ENCODE measurements at regions not wholly inside any gene's neighbourhood (a gene's known extent, or its start where the extent isn't known, plus 50 kb on each side); places are given as distances from the start of the nearest gene placed in this dataset.

DNA sequence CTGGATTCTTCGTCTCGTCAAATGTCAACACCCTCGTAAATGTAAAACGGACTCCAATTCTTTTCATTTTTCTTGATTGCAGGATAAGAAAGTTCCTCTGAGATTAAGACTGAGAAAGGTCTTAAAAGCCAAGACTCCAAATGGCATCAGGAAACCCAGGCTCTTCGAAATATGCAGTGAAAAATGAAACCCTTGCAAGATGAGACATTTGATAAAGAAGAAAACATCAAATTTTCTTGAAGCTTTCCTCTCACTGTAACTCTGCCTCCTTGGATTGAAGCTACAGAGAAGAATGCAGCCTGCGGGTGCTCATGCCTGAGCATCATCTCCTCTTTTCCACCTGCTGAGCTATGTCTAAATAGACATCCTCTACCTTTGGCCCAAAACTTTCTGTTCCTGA is 342.4 kb upstream of the THBS1 start:
- Histone ChIP-seq H3K36me3 (ENCODE audit: insufficient read depth, low read length, poor library complexity, severe bottlenecking) (no peaks in the 10 kb centered on the region), H3K27me3 (replicated peaks; ENCODE audit: insufficient read depth, low read depth, low read length, poor library complexity) (no peaks in the 10 kb centered on the region), H3K9me3 (ENCODE audit: low read depth, low read length, poor library complexity, severe bottlenecking) (no peaks in the 10 kb centered on the region), H3K4me1 (ENCODE audit: insufficient read depth, low read length, poor library complexity, severe bottlenecking) (no peaks in the 10 kb centered on the region), H3K27ac (ENCODE audit: low read depth, low read length, poor library complexity, severe bottlenecking) (no peak overlapping the region), H3K4me3 (ENCODE audit: low read depth, low read length, poor library complexity, severe bottlenecking) (no peak overlapping the region)
- intact Hi-C loops (cut with micrococcal nuclease; ENCODE audit: unreplicated experiment) = no loop called here
- POLR2A ChIA-PET (ENCODE audit: low non-redundant PET) = no interaction called here
- DNase-seq (ENCODE audit: low spot score) = no peak
- CTCF ChIA-PET = no interaction called here
- no peak for TF ChIP-seq EZH2 (IDR thresholded peaks at IDR 0.05; ENCODE audit: borderline replicate concordance, low read depth, low read length, poor library complexity, severe bottlenecking)
- TF ChIP-seq, protein P1, sequence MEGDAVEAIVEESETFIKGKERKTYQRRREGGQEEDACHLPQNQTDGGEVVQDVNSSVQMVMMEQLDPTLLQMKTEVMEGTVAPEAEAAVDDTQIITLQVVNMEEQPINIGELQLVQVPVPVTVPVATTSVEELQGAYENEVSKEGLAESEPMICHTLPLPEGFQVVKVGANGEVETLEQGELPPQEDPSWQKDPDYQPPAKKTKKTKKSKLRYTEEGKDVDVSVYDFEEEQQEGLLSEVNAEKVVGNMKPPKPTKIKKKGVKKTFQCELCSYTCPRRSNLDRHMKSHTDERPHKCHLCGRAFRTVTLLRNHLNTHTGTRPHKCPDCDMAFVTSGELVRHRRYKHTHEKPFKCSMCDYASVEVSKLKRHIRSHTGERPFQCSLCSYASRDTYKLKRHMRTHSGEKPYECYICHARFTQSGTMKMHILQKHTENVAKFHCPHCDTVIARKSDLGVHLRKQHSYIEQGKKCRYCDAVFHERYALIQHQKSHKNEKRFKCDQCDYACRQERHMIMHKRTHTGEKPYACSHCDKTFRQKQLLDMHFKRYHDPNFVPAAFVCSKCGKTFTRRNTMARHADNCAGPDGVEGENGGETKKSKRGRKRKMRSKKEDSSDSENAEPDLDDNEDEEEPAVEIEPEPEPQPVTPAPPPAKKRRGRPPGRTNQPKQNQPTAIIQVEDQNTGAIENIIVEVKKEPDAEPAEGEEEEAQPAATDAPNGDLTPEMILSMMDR (conservative IDR thresholded peaks at IDR 0.05; ENCODE audit: low read depth, low read length) = no peak
- BruUV-seq (replicated peaks) = no TSS peak

DNA sequence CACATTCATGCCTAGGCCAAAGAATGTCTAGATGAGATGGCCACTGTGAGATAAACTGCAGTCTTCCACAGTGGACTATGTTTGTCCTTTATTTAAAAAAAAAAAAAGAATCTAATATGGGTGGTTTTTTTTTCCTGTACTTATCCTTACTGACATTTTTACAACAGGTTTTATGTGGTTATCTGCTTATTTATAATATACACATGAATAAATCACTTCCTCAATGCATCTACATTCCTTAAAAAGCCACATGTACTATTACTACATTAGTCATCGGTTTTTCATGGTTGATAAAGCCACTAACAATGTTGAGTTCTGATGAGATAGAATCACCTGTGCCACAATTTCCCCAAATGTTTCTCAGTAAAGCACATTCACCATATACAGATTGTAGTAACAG is 341.3 kb upstream of the THBS1 start:
- no peak overlapping the region for H3K27ac ChIP-seq (ENCODE audit: low read depth, low read length, poor library complexity, severe bottlenecking)
- CTCF ChIA-PET = no interaction called here
- intact Hi-C loops (cut with micrococcal nuclease; ENCODE audit: unreplicated experiment) = no loop called here

DNA sequence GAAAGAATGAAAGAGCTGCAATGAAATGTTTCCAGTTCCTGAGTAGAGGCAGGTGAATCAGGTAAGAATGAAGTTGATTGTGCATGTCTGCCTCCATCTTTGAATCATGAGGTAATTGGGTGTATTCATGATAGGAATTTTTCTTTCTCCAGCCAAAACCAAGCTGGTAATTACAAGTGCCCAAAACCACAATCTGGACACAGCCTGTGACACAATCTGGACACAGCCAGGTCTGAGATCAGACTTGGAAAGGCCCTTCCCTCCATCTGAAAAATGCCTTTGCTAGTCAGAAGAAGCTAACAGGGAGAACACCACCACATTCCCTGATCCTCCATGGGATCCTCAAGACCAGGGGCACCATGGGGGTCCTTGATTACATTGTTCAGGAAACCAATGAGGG is 338.5 kb upstream of the THBS1 start:
- intact Hi-C loops (cut with micrococcal nuclease; ENCODE audit: unreplicated experiment) = no loop called here
- no peak for DNase-seq (ENCODE audit: low spot score)

More for the DNA sequence above, 341.3 kb upstream of the THBS1 start:
- POLR2A ChIA-PET (ENCODE audit: low non-redundant PET) = no interaction called here
- no peaks in the 10 kb centered on the region for H3K9me3 ChIP-seq (ENCODE audit: low read depth, low read length, poor library complexity, severe bottlenecking)
- no peaks in the 10 kb centered on the region for H3K4me1 ChIP-seq (ENCODE audit: insufficient read depth, low read length, poor library complexity, severe bottlenecking)
- no peaks in the 10 kb centered on the region for H3K27me3 ChIP-seq (replicated peaks; ENCODE audit: insufficient read depth, low read depth, low read length, poor library complexity)
- DNase-seq (ENCODE audit: low spot score) = no peak
- TF ChIP-seq, protein P1 (conservative IDR thresholded peaks at IDR 0.05; ENCODE audit: low read depth, low read length) = no peak
- no peak for TF ChIP-seq EZH2 (IDR thresholded peaks at IDR 0.05; ENCODE audit: borderline replicate concordance, low read depth, low read length, poor library complexity, severe bottlenecking)
- BruUV-seq (replicated peaks) = no TSS peak
- H3K36me3 ChIP-seq (ENCODE audit: insufficient read depth, low read length, poor library complexity, severe bottlenecking) = no peaks in the 10 kb centered on the region
- no peak overlapping the region for H3K4me3 ChIP-seq (ENCODE audit: low read depth, low read length, poor library complexity, severe bottlenecking)

More for the DNA sequence above, 338.5 kb upstream of the THBS1 start:
- Histone ChIP-seq H3K27ac (ENCODE audit: low read depth, low read length, poor library complexity, severe bottlenecking) (no peak overlapping the region), H3K9me3 (ENCODE audit: low read depth, low read length, poor library complexity, severe bottlenecking) (no peaks in the 10 kb centered on the region), H3K36me3 (ENCODE audit: insufficient read depth, low read length, poor library complexity, severe bottlenecking) (no peaks in the 10 kb centered on the region), H3K4me3 (ENCODE audit: low read depth, low read length, poor library complexity, severe bottlenecking) (no peak overlapping the region), H3K4me1 (ENCODE audit: insufficient read depth, low read length, poor library complexity, severe bottlenecking) (no peaks in the 10 kb centered on the region), H3K27me3 (replicated peaks; ENCODE audit: insufficient read depth, low read depth, low read length, poor library complexity) (no peaks in the 10 kb centered on the region)
- CTCF ChIA-PET = no interaction called here
- no TSS peak for BruUV-seq (replicated peaks)
- POLR2A ChIA-PET (ENCODE audit: low non-redundant PET) = no interaction called here
- no peak for TF ChIP-seq EZH2 (IDR thresholded peaks at IDR 0.05; ENCODE audit: borderline replicate concordance, low read depth, low read length, poor library complexity, severe bottlenecking)
- TF ChIP-seq, protein P1 (conservative IDR thresholded peaks at IDR 0.05; ENCODE audit: low read depth, low read length) = no peak
